HG03378 (cell line): ENCODE measurements at regions not wholly inside any gene's neighbourhood (a gene's known extent, or its start where the extent isn't known, plus 50 kb on each side); places are given as distances from the start of the nearest gene placed in this dataset.

Experiments used
- ATAC-seq: cut with Tn5 transposase; IDR thresholded peaks from one replicate; pipeline ENCODE4 v1.9.1; 2021; ENCODE audit warnings: mild to moderate bottlenecking, moderate library complexity; ENCODE audit not compliant: unreplicated experiment

DNA sequence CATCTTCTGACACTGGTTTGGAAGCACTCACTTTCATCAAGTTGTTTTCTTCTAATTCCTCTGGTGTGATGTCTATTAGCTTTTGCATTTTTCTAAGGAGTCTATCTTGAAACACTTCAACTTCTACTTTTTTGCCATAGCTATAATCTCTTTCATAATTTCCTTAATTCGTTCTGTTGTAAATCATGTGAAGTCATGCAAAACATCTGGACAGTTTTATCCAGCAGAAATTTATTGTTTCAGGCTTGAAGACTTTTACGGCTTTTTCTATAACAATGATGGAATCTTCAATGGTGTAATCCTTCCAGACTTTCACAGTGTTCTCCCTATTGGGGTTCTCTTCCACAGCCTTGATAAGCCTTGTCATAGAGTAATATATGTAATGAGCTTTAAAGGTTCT, 74.9 kb upstream of the PABPC4L start:
- no peak for ATAC-seq

DNA sequence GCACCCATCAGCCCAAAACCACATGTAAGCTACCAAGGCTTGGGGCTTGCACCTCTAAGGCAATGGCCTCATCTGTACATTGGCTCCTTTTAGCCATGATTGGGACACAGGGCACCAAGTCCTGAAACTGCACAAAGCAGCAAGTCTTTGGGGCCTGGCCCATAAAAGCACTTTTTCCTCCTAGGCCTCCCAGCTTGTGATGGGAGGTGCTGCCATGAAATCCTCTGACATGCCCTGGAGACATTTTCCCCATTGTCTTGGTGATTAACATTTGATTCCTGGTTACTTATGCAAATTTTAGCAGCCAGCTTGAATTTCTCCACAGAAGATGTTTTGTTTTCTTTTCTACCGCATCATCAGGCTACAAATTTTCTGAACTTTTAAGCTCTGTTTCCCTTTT, 58.5 kb upstream of the PABPC4L start:
- no peak for ATAC-seq
